Right lobe of liver (tissue), 6 donors: ENCODE measurements at regions not wholly inside any gene's neighbourhood (a gene's known extent, or its start where the extent isn't known, plus 50 kb on each side); places are given as distances from the start of the nearest gene placed in this dataset.

Source experiments
- ATAC-seq, 4 donors: fragments of 200-7000 bp; cut with Tn5 transposase; one replicate each; pipeline ENCODE4 v1.9.1; 2020; ENCODE audit warnings: mild to moderate bottlenecking in 4 of 4, moderate library complexity in 4 of 4
- DNase-seq, 3 donors: peaks; one replicate each; pipeline ENCODE4 v3.0.0-alpha.2; 2020
- H3K27ac ChIP-seq, 3 donors: fragments of 200-600 bp; one replicate each; pipeline ENCODE4 v1.8.0; 2022
- H3K27me3 ChIP-seq, 2 donors: fragments of 200-600 bp; one replicate each; pipeline ENCODE4 v1.8.0; 2022
- H3K36me3 ChIP-seq, 4 donors: fragments of 200-600 bp; sonication (generic) in 1 of 4; one replicate each; pipeline versions ENCODE4 v1.5.1 to v1.8.0; 2017 to 2022; ENCODE audit warnings: control low read depth in 1 of 4
- H3K4me1 ChIP-seq, 4 donors: fragments of 200-600 bp; sonication (generic) in 1 of 4; one replicate each; pipeline versions ENCODE4 v1.5.1 to v1.8.0; 2017 to 2022; ENCODE audit warnings: control low read depth in 1 of 4
- H3K4me3 ChIP-seq, 3 donors: fragments of 200-600 bp; one replicate each; pipeline ENCODE4 v1.8.0; 2022
- H3K9me3 ChIP-seq, 4 donors: fragments of 200-600 bp; sonication (generic) in 1 of 4; one replicate each; pipeline versions ENCODE4 v1.5.1 to v1.8.0; 2017 to 2022; ENCODE audit warnings: control low read depth in 1 of 4
- CTCF ChIP-seq, 4 donors: fragments of 200-600 bp in 3 of 4; fragments of 450-650 bp in 1 of 4; IDR thresholded peaks; one replicate each; pipeline versions ENCODE4 v1.5.1 to v1.8.0; 2016 to 2022; ENCODE audit warnings: antibody characterized with exemption in 4 of 4, mild to moderate bottlenecking in 2 of 4
- POLR2A ChIP-seq: fragments of 450-650 bp; IDR thresholded peaks from one replicate; pipeline ENCODE4 v1.6.1; 2017; ENCODE audit warnings: antibody characterized with exemption, mild to moderate bottlenecking
- WGBS: methylation state at CpG from one replicate; pipeline ENCODE4 v1.1.6; 2018; ENCODE audit warnings: low coverage, low lambda C conversion rate; ENCODE audit not compliant: insufficient coverage; ENCODE audit errors: missing lambda C conversion rate; 5-methylcytosine and 5-hydroxymethylcytosine counted together
- intact Hi-C, 2 donors: fragments of 100-400 bp; cut with DNase I; formaldehyde crosslinking; loops; one replicate each; pipeline versions ENCODE4 v1.11.2 to v1.14.1; 2022
- donor health status: DM: no; HTN: yes; CAD: no.
- donor health status: DM: no; HTN: no; CAD: no.
- donor health status: DM: no; HTN: no; CAD: no.
- donor health status: DM: no; HTN: yes; CAD: no.
- donor health status: DM: no; HTN: yes; CAD: no.

GRCh38 chr5:125835293-125836172 is 587.7 kb upstream of the GRAMD2B start:
- WGBS: 15% methylated on average over 11 of the region's 11 CpGs

GRCh38 chr5:125836256-125836655 is 587.0 kb upstream of the GRAMD2B start:
- TF ChIP-seq CTCF (IDR thresholded peaks at IDR 0.05): no peak
- no peak for TF ChIP-seq POLR2A
- H3K36me3 ChIP-seq: no peaks in the 10 kb centered on the region
- intact Hi-C loops: no loop called here
- DNase-seq (no peak), ATAC-seq (no peak)
- H3K4me1 ChIP-seq: no peaks in the 10 kb centered on the region
- 55% methylated on average over 2 of the region's 2 CpGs for WGBS
- H3K9me3 ChIP-seq: no peaks in the 10 kb centered on the region
- no peak overlapping the region for H3K27ac ChIP-seq
- no peak overlapping the region for H3K4me3 ChIP-seq
- H3K27me3 ChIP-seq: no peaks in the 10 kb centered on the region

More at GRCh38 chr5:125835293-125836172, 587.7 kb upstream of the GRAMD2B start:
- TF ChIP-seq CTCF (IDR thresholded peaks at IDR 0.05) (peak; percentile 30 to 58 (median 43)), POLR2A (no peak)
- no peak overlapping the region for H3K27ac ChIP-seq
- no peaks in the 10 kb centered on the region for H3K9me3 ChIP-seq
- DNase-seq (peak in 1 of 3 donors; percentile 21), ATAC-seq (peak; percentile 53 to 69 (median 56))
- no peaks in the 10 kb centered on the region for H3K27me3 ChIP-seq
- no peaks in the 10 kb centered on the region for H3K4me1 ChIP-seq
- H3K36me3 ChIP-seq: no peaks in the 10 kb centered on the region
- intact Hi-C loops: no loop called here
- no peak overlapping the region for H3K4me3 ChIP-seq

- 76% methylated on average over 3 of the region's 3 CpGs for WGBS
- ATAC-seq: no peak
- DNase-seq: no peak
These were observed 585.3 kb upstream of the GRAMD2B start for GRCh38 chr5:125837866-125838265.

GRCh38 chr5:125847561-125847960 is 575.6 kb upstream of the GRAMD2B start:
- no peak for ATAC-seq
- Histone ChIP-seq H3K27ac (no peak overlapping the region), H3K4me1 (no peaks in the 10 kb centered on the region), H3K9me3 (no peaks in the 10 kb centered on the region), H3K4me3 (no peak overlapping the region), H3K27me3 (no peaks in the 10 kb centered on the region), H3K36me3 (no peaks in the 10 kb centered on the region)
- WGBS: 71% methylated on average over 2 of the region's 2 CpGs
- intact Hi-C loops: no loop called here
- no peak for TF ChIP-seq POLR2A
- TF ChIP-seq CTCF (IDR thresholded peaks at IDR 0.05): no peak
- DNase-seq: no peak

More at GRCh38 chr5:125837866-125838265, 585.3 kb upstream of the GRAMD2B start:
- no peaks in the 10 kb centered on the region for H3K4me1 ChIP-seq
- H3K27me3 ChIP-seq: no peaks in the 10 kb centered on the region
- intact Hi-C loops: no loop called here
- no peak overlapping the region for H3K4me3 ChIP-seq
- no peaks in the 10 kb centered on the region for H3K9me3 ChIP-seq
- no peak overlapping the region for H3K27ac ChIP-seq
- H3K36me3 ChIP-seq: no peaks in the 10 kb centered on the region
- no peak for TF ChIP-seq CTCF (IDR thresholded peaks at IDR 0.05)
- no peak for TF ChIP-seq POLR2A
